ENCODE measurements at regions not wholly inside any gene's neighbourhood (a gene's known extent, or its start where the extent isn't known, plus 50 kb on each side); places are given as distances from the start of the nearest gene placed in this dataset.

DNA sequence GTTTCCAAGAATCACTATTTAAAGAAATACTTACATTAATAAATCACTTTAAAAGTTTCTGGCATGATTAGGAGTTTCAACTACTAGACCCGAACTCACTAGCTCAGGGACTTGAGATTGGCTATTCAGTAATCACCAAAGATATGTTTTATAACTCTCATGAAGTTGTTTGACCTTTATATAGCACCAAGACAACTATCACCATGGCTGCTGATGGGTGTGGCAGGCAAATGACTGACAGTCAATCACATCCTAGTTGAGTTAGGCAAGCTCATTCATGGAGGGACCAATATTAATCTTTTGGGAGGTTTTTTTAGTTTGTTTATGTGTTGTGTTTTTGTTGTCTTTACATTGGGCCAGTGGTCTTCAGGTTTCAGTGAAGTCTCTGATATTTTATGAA, 376.3 kb upstream of the C1orf87 start:
- TF ChIP-seq, protein P1, sequence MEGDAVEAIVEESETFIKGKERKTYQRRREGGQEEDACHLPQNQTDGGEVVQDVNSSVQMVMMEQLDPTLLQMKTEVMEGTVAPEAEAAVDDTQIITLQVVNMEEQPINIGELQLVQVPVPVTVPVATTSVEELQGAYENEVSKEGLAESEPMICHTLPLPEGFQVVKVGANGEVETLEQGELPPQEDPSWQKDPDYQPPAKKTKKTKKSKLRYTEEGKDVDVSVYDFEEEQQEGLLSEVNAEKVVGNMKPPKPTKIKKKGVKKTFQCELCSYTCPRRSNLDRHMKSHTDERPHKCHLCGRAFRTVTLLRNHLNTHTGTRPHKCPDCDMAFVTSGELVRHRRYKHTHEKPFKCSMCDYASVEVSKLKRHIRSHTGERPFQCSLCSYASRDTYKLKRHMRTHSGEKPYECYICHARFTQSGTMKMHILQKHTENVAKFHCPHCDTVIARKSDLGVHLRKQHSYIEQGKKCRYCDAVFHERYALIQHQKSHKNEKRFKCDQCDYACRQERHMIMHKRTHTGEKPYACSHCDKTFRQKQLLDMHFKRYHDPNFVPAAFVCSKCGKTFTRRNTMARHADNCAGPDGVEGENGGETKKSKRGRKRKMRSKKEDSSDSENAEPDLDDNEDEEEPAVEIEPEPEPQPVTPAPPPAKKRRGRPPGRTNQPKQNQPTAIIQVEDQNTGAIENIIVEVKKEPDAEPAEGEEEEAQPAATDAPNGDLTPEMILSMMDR (conservative IDR thresholded peaks at IDR 0.05) = no peak
- TF ChIP-seq EZH2 (IDR thresholded peaks at IDR 0.05; ENCODE audit: low read depth) = no peak
